ENCODE measurements at regions not wholly inside any gene's neighbourhood (a gene's known extent, or its start where the extent isn't known, plus 50 kb on each side); places are given as distances from the start of the nearest gene placed in this dataset.

GRCh38 chr5:2217219-2217618 lies 334.5 kb upstream of the IRX4 start:
- no peaks in the 10 kb centered on the region for H3K27me3 ChIP-seq
- no peaks in the 10 kb centered on the region for H3K9me3 ChIP-seq
- no peak overlapping the region for H3K4me3 ChIP-seq
- no peaks in the 10 kb centered on the region for H3K36me3 ChIP-seq
- no peak overlapping the region for H3K27ac ChIP-seq
- DNase-seq (ENCODE audit: low spot score), result no peak
- TF ChIP-seq CTCF (IDR thresholded peaks at IDR 0.05), result no peak
- no peaks in the 10 kb centered on the region for H3K4me1 ChIP-seq

GRCh38 chr5:2214910-2215590 lies 332.3 kb upstream of the IRX4 start:
- no peak for DNase-seq (ENCODE audit: low spot score)
- Histone ChIP-seq H3K4me3 (no peak overlapping the region), H3K27me3 (no peaks in the 10 kb centered on the region), H3K9me3 (no peaks in the 10 kb centered on the region), H3K36me3 (no peaks in the 10 kb centered on the region), H3K4me1 (no peaks in the 10 kb centered on the region), H3K27ac (no peak overlapping the region)
- no peak for TF ChIP-seq CTCF (IDR thresholded peaks at IDR 0.05)

GRCh38 chr5:2213121-2213730 lies 330.5 kb upstream of the IRX4 start:
- Histone ChIP-seq H3K27me3 (no peaks in the 10 kb centered on the region), H3K36me3 (no peaks in the 10 kb centered on the region), H3K27ac (no peak overlapping the region), H3K4me3 (no peak overlapping the region), H3K9me3 (no peaks in the 10 kb centered on the region), H3K4me1 (no peaks in the 10 kb centered on the region)
- no peak for DNase-seq (ENCODE audit: low spot score)
- no peak for TF ChIP-seq CTCF (IDR thresholded peaks at IDR 0.05)

GRCh38 chr5:2212481-2212880 lies 329.8 kb upstream of the IRX4 start:
- DNase-seq (ENCODE audit: low spot score), result no peak
- no peaks in the 10 kb centered on the region for H3K36me3 ChIP-seq
- no peaks in the 10 kb centered on the region for H3K9me3 ChIP-seq
- no peak overlapping the region for H3K27ac ChIP-seq
- no peaks in the 10 kb centered on the region for H3K4me1 ChIP-seq
- TF ChIP-seq CTCF (IDR thresholded peaks at IDR 0.05), result no peak
- H3K27me3 ChIP-seq, result no peaks in the 10 kb centered on the region
- H3K4me3 ChIP-seq, result no peak overlapping the region

- Histone ChIP-seq H3K9me3 (no peaks in the 10 kb centered on the region), H3K4me1 (no peaks in the 10 kb centered on the region), H3K36me3 (no peaks in the 10 kb centered on the region), H3K27me3 (no peaks in the 10 kb centered on the region), H3K4me3 (no peak overlapping the region), H3K27ac (no peak overlapping the region)
- TF ChIP-seq CTCF (IDR thresholded peaks at IDR 0.05), result no peak
- no peak for DNase-seq (ENCODE audit: low spot score)
Measured at GRCh38 chr5:2208239-2208544, 325.5 kb upstream of the IRX4 start.
